HG02759 (cell line): ENCODE measurements at regions not wholly inside any gene's neighbourhood (a gene's known extent, or its start where the extent isn't known, plus 50 kb on each side); places are given as distances from the start of the nearest gene placed in this dataset.

Source experiments
- ATAC-seq: cut with Tn5 transposase; IDR thresholded peaks from one replicate; pipeline ENCODE4 v1.9.1; 2021; ENCODE audit warnings: mild to moderate bottlenecking, moderate library complexity; ENCODE audit not compliant: unreplicated experiment

DNA sequence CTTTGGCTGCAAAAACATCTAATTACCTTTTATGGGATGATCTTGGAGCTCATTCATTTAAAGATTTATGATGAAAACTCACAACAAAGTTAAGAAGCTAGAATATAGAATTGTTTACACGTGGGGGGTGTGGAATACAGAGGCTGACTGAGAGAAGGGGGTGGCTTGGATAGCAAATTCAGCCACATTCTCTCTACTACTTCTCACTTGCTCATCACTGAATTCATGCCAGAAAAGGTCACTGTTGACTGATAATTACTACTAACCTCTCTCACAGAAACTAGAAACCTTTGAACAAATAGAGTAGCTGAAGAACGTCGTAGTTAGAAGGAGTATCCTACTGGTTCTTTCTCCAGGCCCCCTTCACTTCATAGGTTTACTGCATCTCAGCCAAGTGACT lies 808.2 kb downstream of the BRINP1 start:
- ATAC-seq: no peak

- no peak for ATAC-seq
Observed at GRCh38 chr9:118563677-118564076, 805.6 kb downstream of the BRINP1 start.

DNA sequence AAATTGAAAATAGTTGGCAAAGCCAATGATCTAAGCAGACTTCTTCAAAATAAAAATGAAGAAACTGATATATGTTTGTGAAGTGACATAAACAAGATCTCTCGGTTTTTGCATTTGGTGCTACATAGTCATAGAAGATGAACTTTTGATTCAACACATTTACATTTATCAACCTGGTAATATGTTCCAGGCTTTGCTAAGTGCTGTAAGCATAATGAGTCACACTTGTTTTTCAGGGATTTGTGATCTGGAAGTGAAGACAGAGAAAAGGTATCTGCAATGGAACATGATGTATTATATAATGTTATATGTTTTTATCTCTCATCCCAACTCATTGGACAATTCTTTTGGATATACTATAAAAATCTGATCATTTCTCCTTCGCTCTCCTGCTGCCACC lies 801.4 kb downstream of the BRINP1 start:
- no peak for ATAC-seq

DNA sequence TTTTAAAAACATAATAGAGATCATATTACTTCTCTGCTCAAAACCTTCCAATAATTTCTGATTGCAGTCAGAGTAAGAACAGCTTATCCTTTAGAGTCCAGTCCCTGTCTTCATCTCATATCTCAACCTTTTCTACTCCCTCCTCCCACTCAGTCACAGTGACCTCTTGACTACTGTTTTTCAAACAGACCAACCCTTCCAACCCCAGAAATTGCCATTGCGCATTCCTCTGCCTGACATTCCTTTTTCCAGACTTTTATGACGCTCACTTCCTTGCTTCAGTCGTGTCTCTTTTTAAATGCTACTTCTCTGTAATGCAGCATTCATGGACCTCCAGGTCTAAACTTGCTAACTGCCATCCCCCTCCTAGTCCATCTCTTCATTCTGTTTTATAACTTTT lies 800.5 kb downstream of the BRINP1 start:
- ATAC-seq: no peak

DNA sequence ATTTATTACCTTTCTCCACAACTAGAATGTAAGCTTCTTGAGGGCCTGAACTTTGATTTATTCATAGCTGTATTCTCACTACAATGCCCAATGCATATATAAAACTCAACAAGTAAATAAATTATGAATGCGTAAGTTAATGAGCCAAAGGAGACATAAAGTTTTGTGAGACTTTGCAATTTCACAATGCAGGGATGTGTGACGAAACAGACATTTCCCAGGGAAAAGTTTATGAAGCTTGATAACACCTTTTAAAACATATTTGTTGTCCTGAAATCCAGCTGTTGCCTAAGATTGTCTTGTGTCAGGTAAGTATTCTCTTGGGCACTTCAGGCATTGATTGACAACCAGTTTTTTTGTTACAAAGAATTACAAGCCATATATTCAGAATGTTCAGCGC lies 800.1 kb downstream of the BRINP1 start:
- ATAC-seq: no peak

DNA sequence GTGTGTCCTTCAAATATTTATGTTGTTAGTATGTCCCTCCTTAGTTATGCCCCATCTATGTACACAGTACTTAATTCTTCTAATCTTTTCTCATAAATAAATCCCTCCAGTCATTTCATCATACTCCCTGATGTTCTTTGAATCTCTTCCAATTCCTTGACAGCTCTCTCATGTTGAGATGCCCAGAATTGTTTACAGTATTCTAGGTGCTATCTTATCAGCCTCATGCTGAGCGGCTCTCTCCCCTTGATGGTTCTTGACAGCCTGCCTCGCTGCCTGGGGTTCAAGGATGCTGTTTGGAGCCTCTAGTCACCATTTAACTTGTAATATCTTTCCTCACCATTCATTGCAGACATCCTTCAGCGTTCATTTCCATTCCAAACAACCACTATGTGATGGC lies 799.2 kb downstream of the BRINP1 start:
- ATAC-seq: no peak

DNA sequence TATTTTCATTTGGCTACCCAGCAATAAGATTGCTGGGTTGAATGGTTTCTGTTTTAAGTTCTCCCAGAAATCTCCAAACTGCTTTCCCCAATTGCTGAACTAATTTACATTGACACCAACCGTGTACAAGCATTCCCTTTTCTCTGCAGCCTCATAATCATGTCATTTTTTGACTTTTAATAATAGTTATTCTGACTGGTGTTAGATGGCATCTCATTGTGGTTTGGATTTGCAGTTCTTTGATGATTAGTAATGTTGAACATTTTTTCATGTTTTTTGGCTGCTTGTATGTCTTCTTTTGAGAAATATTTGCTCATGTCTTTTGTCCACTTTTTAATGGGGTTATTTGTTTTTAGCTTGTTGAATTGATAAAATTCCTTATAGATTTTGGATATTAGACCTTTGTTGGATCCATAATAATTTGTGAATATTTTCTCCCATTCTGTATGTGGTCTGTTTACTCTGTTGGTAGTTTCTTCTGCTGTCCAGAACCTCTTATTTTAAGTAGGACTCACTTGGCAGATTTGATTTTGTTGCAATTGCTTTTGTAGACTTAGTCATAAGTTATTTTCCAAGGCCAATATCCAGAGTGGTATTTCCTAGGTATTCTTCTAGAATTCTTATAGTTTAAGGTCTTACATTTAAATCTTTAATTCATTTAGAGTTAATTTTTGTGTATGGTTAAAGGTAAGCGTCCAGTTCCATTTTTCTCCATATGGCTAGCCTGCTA lies 793.7 kb downstream of the BRINP1 start:
- no peak for ATAC-seq

GRCh38 chr9:118577121-118577520 lies 792.1 kb downstream of the BRINP1 start:
- ATAC-seq: no peak

- ATAC-seq: no peak
Observed at GRCh38 chr9:118578467-118578866, 790.8 kb downstream of the BRINP1 start.

DNA sequence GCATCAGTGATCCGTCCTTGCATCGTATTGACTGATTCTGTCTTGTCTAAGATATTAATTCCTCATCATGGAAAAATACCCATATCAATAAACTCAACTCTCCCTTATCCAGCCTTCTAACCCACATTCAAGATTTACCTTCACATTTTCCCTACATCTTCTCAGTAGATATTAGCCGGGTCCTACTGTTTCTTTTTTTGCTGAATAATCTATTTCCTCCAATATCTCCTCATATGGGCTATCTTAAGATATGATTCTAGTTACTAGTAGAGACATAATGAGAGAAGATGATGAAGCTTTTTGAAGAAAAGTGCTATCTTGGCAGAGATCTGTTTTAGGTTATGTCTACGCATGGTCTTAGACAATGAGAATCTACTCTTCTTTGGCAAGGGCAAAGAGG lies 785.8 kb downstream of the BRINP1 start:
- no peak for ATAC-seq

DNA sequence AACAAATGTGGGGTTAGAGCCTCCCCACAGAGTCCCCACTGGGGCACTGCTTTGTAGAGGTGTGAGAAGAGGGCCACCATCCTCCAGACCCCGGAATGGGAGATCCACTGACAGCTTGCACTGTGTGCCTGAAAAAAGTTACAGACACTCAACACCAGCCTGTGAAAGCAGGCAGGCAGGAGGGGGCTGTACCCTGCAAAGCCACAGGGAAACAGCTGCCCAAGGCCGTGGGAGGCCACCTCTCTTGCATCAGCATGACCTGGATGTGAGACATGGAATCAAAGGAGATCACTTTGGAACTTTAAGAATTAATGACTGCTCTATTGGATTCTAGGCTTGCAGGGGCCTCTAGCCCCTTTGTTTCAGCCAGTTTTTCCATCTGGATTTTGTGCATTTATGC lies 782.3 kb downstream of the BRINP1 start:
- no peak for ATAC-seq

DNA sequence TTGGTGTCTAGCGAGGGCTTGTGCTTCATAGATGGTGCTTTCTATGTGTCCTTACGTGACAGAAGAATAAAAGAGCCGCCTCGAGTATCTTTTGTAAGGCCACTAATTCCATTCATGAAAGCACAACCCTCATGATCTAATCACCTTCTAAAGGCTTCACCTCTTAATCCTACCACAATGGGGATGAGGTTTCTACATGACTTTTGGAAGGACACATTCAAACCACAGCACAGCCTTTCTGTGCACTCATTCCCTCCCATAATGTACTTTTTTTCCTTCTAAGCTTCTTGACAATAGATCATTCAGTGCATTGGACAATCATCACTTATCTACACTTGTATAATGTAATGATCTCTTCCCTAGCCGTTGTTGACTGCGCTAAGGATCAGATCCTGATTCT lies 774.8 kb downstream of the BRINP1 start:
- no peak for ATAC-seq

- no peak for ATAC-seq
Observed at GRCh38 chr9:118595719-118596305, 773.4 kb downstream of the BRINP1 start.

- no peak for ATAC-seq
Observed at GRCh38 chr9:118596374-118597015, 772.7 kb downstream of the BRINP1 start.

DNA sequence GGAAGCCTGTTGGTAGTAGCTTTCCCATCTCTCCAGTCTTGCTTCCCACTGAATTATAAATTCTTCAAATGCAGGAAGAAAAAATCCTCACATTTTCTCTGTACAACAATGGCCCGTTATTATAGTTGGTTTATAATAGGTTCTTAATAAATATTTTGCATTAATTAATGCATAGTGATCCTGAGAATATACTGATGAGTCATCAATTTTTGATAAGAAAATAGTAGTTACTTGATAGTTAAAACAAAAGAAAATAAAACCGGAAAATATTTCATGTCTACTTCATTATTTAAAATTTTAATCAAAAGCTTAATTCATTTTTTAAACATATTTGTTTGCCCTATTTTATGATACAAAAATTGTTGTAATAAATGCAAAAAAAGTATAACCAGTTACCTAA lies 762.6 kb downstream of the BRINP1 start:
- no peak for ATAC-seq

DNA sequence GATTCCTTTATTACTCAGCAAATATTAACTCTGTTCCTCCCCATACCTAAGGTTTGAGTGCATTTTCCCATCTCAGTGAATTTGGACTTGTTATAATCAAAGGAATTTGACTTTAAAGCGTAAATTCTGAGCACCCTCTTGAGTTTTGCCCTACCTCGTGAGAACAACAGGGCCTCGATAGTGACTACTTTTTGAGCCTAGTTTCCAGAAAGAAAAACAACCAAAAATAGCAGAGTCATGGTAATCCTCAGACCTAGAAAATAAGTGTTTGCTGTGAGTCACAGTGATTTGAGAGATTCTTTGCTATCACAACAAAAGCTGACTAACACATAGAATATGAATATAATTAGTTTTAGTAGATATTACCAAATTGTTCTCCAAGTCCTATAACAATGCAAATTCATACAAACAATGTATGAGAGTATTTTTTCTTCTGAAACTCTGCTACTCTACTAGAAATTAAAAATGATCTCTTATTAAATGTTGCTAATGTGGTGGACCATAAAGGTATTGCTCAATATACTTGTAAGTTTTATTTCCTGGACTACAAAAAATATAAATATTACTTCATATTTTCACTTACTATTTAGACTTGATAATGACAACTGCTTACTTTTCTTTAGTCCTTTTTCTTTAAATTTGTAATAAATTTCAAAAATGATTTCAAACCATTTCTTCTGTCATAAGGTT lies 759.7 kb downstream of the BRINP1 start:
- no peak for ATAC-seq

GRCh38 chr9:118612201-118612600 lies 757.0 kb downstream of the BRINP1 start:
- ATAC-seq: no peak

GRCh38 chr9:118613996-118614395 lies 755.2 kb downstream of the BRINP1 start:
- ATAC-seq: no peak

DNA sequence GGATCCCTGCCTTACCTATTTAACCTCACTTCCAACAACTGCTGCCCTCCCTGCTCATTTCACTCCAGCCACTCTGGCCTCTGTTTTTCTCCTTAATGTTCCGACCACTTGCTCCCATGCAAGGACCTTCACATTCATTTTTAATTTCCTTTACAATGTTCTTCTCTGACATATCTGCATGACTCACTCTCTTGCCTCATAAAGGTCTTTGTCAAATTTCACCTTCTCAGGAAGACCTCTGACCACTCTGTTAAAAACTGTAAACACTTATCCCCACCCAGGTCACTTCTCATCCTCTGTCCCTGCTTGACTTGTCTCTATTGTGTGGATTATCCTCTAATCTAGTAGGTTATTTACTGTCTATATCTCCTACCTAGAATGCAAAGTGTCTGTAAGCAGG lies 751.2 kb downstream of the BRINP1 start:
- no peak for ATAC-seq

DNA sequence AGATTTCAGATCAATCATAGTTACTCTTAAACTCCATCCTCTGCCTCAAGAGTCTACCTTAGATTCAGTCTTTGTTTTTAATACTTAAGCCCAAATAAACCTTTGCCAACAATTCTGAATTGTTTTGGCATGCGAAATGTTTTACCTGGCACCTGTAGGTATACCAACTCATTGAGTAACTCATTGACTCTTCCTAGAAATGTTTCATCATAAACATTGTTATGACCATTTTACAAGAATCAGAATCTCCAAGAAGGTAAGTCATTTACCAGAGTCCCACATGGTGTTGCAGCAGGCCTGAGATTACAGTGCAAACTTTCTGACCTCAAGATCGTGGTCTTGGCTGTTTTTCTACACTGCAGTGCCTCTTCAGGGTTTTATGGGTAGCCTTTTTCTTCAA lies 750.4 kb downstream of the BRINP1 start:
- ATAC-seq: no peak

DNA sequence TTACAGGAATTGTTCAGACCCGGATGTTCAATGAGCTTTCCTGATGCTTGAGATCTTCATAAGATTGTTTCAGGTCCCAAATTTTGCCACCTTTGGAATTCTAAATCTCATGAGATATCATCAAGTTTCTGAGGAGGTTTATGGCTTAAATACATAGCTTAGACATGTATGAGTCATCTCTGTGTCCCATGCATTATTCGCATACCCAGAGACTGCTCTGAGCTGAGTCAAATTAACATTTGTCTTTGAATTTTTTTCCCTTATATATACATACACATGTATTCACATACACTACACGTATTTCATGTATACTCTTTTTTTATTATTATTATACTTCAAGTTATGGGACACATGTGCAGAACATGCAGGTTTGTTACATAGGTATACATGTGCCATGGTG lies 744.6 kb downstream of the BRINP1 start:
- ATAC-seq: no peak

GRCh38 chr9:118630079-118630478 lies 739.2 kb downstream of the BRINP1 start:
- no peak for ATAC-seq
